ENCODE measurements at regions not wholly inside any gene's neighbourhood (a gene's known extent, or its start where the extent isn't known, plus 50 kb on each side); places are given as distances from the start of the nearest gene placed in this dataset.

DNA sequence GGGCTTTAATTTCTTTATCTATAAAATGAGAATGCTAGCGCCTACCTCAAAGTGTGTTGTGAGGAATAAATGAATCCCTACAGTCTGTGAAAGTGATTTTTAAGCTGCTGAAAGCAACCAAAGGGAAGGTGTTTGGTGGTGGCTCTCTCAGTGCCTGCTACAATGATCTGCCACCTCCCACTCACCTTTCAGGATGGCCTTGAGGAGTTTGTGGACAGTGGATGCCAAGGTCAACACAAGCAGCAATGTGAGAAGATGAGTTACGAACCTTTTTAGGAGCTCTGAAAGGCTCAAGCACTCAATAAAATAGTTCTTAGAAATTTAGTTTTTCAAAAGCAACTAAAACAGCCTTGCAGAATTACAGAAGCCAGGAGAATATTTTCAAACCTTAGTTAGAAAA, 176.6 kb upstream of the DPT start:
- no peaks in the 10 kb centered on the region for H3K79me2 ChIP-seq (ENCODE audit: control insufficient read depth, insufficient read depth, low read length)
- dilution Hi-C loops (cut with MboI; ENCODE audit: extremely low pct_ligation_motif_present, low sequenced_read_pairs), result no loop called here
- H3K36me3 ChIP-seq (ENCODE audit: control insufficient read depth in 2 of 2, extremely low read depth in 1 of 2, insufficient read depth in 2 of 2, low read length in 2 of 2), result no peaks in the 10 kb centered on the region
- H3K27me3 ChIP-seq (ENCODE audit: control insufficient read depth, extremely low read depth, insufficient read depth, low read length), result no peaks in the 10 kb centered on the region
- no peaks in the 10 kb centered on the region for H3K9me3 ChIP-seq (ENCODE audit: control insufficient read depth, low read depth, low read length)
- FAIRE-seq (no peak), DNase-seq (ENCODE audit: low read depth, low spot score) (no peak)
- H3K4me3 ChIP-seq (ENCODE audit: control insufficient read depth in 2 of 3, extremely low read depth in 1 of 3, insufficient read depth in 2 of 3, low read depth in 1 of 3, low read length in 3 of 3), result no peak overlapping the region
- H3K27ac ChIP-seq (ENCODE audit: control insufficient read depth, insufficient read depth, low read length), result no peak overlapping the region
- no peak overlapping the region for H3K9ac ChIP-seq (ENCODE audit: control insufficient read depth, extremely low read depth, insufficient read depth, low read length)
- peaks cover 5% of the 10 kb centered on the region for H3K4me1 ChIP-seq (ENCODE audit: control insufficient read depth, extremely low read depth, insufficient read depth, low read length)
- no peak for TF ChIP-seq EZH2 (IDR thresholded peaks at IDR 0.05; ENCODE audit: low read length)
- TF ChIP-seq, protein P1, sequence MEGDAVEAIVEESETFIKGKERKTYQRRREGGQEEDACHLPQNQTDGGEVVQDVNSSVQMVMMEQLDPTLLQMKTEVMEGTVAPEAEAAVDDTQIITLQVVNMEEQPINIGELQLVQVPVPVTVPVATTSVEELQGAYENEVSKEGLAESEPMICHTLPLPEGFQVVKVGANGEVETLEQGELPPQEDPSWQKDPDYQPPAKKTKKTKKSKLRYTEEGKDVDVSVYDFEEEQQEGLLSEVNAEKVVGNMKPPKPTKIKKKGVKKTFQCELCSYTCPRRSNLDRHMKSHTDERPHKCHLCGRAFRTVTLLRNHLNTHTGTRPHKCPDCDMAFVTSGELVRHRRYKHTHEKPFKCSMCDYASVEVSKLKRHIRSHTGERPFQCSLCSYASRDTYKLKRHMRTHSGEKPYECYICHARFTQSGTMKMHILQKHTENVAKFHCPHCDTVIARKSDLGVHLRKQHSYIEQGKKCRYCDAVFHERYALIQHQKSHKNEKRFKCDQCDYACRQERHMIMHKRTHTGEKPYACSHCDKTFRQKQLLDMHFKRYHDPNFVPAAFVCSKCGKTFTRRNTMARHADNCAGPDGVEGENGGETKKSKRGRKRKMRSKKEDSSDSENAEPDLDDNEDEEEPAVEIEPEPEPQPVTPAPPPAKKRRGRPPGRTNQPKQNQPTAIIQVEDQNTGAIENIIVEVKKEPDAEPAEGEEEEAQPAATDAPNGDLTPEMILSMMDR (optimal IDR thresholded peaks at IDR 0.05 in 1 of 3, IDR thresholded peaks at IDR 0.05 in 1 of 3, conservative IDR thresholded peaks at IDR 0.05 in 1 of 3; ENCODE audit: extremely low read depth in 1 of 3, insufficient read depth in 2 of 3, low read length in 3 of 3), result no peak
- no peaks in the 10 kb centered on the region for H3K9me1 ChIP-seq (ENCODE audit: control insufficient read depth, extremely low read depth, insufficient read depth, low read length)
- no peak overlapping the region for H2AFZ ChIP-seq (ENCODE audit: control insufficient read depth, low read length)
- no peak overlapping the region for H3K4me2 ChIP-seq (ENCODE audit: control insufficient read depth, extremely low read depth, insufficient read depth, low read depth, low read length)
- no peaks in the 10 kb centered on the region for H4K20me1 ChIP-seq (ENCODE audit: control insufficient read depth, extremely low read depth, insufficient read depth, low read length)

DNA sequence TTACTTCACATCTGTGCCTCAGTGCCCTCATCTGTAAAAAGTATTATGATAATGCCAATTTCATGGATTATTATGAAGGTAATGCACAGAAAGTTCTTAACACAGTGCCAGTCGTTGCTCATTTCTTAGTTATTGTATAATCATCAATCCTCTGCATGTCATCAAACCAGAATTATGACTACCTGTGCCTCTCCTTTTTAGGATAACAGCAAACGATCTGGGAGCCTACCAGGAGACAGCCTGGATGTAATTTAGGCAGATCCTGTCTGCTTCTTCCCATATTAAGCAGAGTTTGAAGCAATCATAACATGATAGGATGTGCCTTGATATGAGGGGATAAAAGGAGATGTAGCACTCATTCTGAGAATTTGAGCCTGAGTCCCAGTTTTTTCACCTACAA, 177.4 kb upstream of the DPT start:
- Histone ChIP-seq H3K27me3 (ENCODE audit: control insufficient read depth, extremely low read depth, insufficient read depth, low read length) (no peaks in the 10 kb centered on the region), H3K4me2 (ENCODE audit: control insufficient read depth, extremely low read depth, insufficient read depth, low read depth, low read length) (no peak overlapping the region), H3K9ac (ENCODE audit: control insufficient read depth, extremely low read depth, insufficient read depth, low read length) (no peak overlapping the region), H3K79me2 (ENCODE audit: control insufficient read depth, insufficient read depth, low read length) (no peaks in the 10 kb centered on the region), H4K20me1 (ENCODE audit: control insufficient read depth, extremely low read depth, insufficient read depth, low read length) (no peaks in the 10 kb centered on the region), H2AFZ (ENCODE audit: control insufficient read depth, low read length) (no peak overlapping the region), H3K9me3 (ENCODE audit: control insufficient read depth, low read depth, low read length) (no peaks in the 10 kb centered on the region), H3K27ac (ENCODE audit: control insufficient read depth, insufficient read depth, low read length) (no peak overlapping the region), H3K36me3 (ENCODE audit: control insufficient read depth in 2 of 2, extremely low read depth in 1 of 2, insufficient read depth in 2 of 2, low read length in 2 of 2) (no peaks in the 10 kb centered on the region), H3K4me3 (ENCODE audit: control insufficient read depth in 2 of 3, extremely low read depth in 1 of 3, insufficient read depth in 2 of 3, low read depth in 1 of 3, low read length in 3 of 3) (no peak overlapping the region), H3K9me1 (ENCODE audit: control insufficient read depth, extremely low read depth, insufficient read depth, low read length) (no peaks in the 10 kb centered on the region), H3K4me1 (ENCODE audit: control insufficient read depth, extremely low read depth, insufficient read depth, low read length) (peaks cover 5% of the 10 kb centered on the region)
- TF ChIP-seq EZH2 (IDR thresholded peaks at IDR 0.05; ENCODE audit: low read length), result no peak
- TF ChIP-seq, protein P1 (optimal IDR thresholded peaks at IDR 0.05 in 1 of 3, IDR thresholded peaks at IDR 0.05 in 1 of 3, conservative IDR thresholded peaks at IDR 0.05 in 1 of 3; ENCODE audit: extremely low read depth in 1 of 3, insufficient read depth in 2 of 3, low read length in 3 of 3), result no peak
- DNase-seq (ENCODE audit: low read depth, low spot score) (no peak), FAIRE-seq (no peak)
- dilution Hi-C loops (cut with MboI; ENCODE audit: extremely low pct_ligation_motif_present, low sequenced_read_pairs), result no loop called here

All from keratinocyte (primary cell).